PFSK-1 (cell line): ENCODE measurements at regions not wholly inside any gene's neighbourhood (a gene's known extent, or its start where the extent isn't known, plus 50 kb on each side); places are given as distances from the start of the nearest gene placed in this dataset.

Experiments
- FOXP2 ChIP-seq: optimal IDR thresholded peaks from 2 replicates; pipeline ENCODE3; 2011; ENCODE audit warnings: borderline replicate concordance, control low read depth, inconsistent platforms; ENCODE audit not compliant: insufficient read depth; ENCODE audit errors: extremely low read length, extremely low read depth
- POLR2AphosphoS5 ChIP-seq: IDR thresholded peaks from 2 replicates; pipeline ENCODE4 v1.6.1; 2012; ENCODE audit warnings: low read depth, mild to moderate bottlenecking, control low read depth, low read length, moderate library complexity
- REST ChIP-seq, 2 experiments: IDR thresholded peaks; 2 replicates each; pipeline versions ENCODE4 v1.6.1 to v1.8.0; 2011 to 2012; ENCODE audit warnings: low read depth in 2 of 2, low read length in 2 of 2, control low read depth in 1 of 2, inconsistent platforms in 1 of 2, mild to moderate bottlenecking in 1 of 2, moderate library complexity in 1 of 2; ENCODE audit not compliant: insufficient read depth in 1 of 2
- SIN3A ChIP-seq: IDR thresholded peaks from 2 replicates; pipeline ENCODE4 v1.6.1; 2012; ENCODE audit warnings: mild to moderate bottlenecking, low read length, moderate library complexity, borderline replicate concordance; ENCODE audit not compliant: insufficient read depth
- TAF1 ChIP-seq: IDR thresholded peaks from 2 replicates; pipeline ENCODE4 v1.6.1; 2012; ENCODE audit warnings: low read length, control low read depth, borderline replicate concordance; ENCODE audit not compliant: insufficient read depth

- TF ChIP-seq REST (IDR thresholded peaks at IDR 0.05; ENCODE audit: insufficient read depth in 1 of 2, low read depth in 2 of 2, low read length in 2 of 2), result no peak
- no peak for TF ChIP-seq POLR2AphosphoS5
- TF ChIP-seq SIN3A, result no peak
- TF ChIP-seq FOXP2, result no peak
Observed at GRCh38 chr16:66001432-66001831, 365.1 kb upstream of the CDH5 start.

DNA sequence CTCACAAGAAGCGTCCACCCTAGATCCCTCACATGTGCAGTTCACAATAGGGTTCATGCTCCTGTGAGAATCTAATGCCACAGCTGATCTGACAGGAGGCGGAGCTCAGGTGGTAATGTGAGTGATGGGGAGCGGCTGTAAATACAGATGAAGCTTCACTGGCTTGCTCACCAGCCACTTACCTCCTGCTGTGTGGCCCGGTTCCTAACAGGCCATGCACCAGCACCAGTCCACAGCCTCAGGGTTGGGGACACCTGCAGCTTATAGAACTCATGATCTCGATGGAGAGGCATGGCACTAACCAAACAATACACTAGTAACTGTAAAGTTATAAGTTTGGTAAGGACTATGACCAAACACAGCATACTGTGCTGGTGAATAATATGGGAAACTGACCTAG lies 368.0 kb upstream of the CDH5 start:
- TF ChIP-seq FOXP2 (no peak), POLR2AphosphoS5 (no peak), TAF1 (no peak), REST (IDR thresholded peaks at IDR 0.05; ENCODE audit: insufficient read depth in 1 of 2, low read depth in 2 of 2, low read length in 2 of 2) (no peak)

- TF ChIP-seq POLR2AphosphoS5 (no peak), FOXP2 (no peak), REST (IDR thresholded peaks at IDR 0.05; ENCODE audit: insufficient read depth in 1 of 2, low read depth in 2 of 2, low read length in 2 of 2) (no peak), TAF1 (no peak), SIN3A (no peak)
Observed at GRCh38 chr16:65994291-65994690, 372.2 kb upstream of the CDH5 start.

DNA sequence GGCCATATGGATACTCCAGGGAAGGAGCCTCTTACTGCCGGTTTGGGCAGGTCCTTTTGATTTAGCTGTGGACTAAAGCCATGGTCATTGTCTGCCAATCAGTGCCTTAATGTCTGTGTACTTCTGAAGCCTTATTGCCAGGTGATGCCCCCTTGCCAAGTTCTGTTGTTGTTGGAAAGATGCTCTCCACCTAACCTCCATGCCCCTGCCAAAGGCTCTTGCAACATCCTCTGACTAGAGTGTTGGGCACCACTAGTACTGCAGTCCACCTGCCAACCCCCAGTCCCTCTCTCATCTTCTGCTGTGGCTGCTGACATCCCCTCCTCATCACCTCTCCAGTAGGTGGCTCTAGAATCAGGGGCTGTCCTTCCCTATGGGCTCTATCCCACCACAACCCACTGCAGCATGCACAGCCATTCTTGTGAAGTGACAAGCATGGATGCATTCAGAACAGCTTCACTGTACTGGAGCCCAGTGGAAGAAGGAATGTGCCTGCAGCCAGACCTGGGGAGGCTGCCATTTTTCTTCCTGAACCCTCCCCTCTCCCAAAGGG lies 375.3 kb upstream of the CDH5 start:
- no peak for TF ChIP-seq REST (IDR thresholded peaks at IDR 0.05; ENCODE audit: insufficient read depth in 1 of 2, low read depth in 2 of 2, low read length in 2 of 2)
- no peak for TF ChIP-seq POLR2AphosphoS5
- TF ChIP-seq SIN3A, result no peak
- TF ChIP-seq TAF1, result no peak
- TF ChIP-seq FOXP2, result no peak
